B cell (primary cell): ENCODE measurements at regions not wholly inside any gene's neighbourhood (a gene's known extent, or its start where the extent isn't known, plus 50 kb on each side); places are given as distances from the start of the nearest gene placed in this dataset.

Experiments
- ATAC-seq: fragments of 200-7000 bp; cut with Tn5 transposase; one replicate; pipeline ENCODE4 v1.10.0; 2021; ENCODE audit warnings: low read depth, mild to moderate bottlenecking, moderate number of reproducible peaks, moderate library complexity
- CTCF ChIA-PET: fragments of 350-600 bp; sonication (Branson Sonifier 250); formaldehyde crosslinking; loops from one replicate; lab custom pipeline; 2021; ENCODE audit warnings: antibody characterized with exemption, inconsistent platforms; lab: Charles Lee
- POLR2A ChIA-PET: fragments of 350-600 bp; sonication (Branson Sonifier 250); formaldehyde crosslinking; loops from one replicate; lab custom pipeline; 2021; ENCODE audit warnings: antibody characterized with exemption; lab: Charles Lee
- DNase-seq: peaks from one replicate; pipeline ENCODE4 v3.0.0; 2013
- H2AFZ ChIP-seq: 2 replicates; pipeline ENCODE4 v1.6.1; 2012; ENCODE audit warnings: mild to moderate bottlenecking, low read depth, low read length; ENCODE audit not compliant: insufficient read depth, poor library complexity, severe bottlenecking
- H3K27ac ChIP-seq, 2 donors: 1 replicate in 1 of 2; 2 replicates in 1 of 2; pipeline ENCODE4 v1.5.1; 2012 to 2013; ENCODE audit warnings: low read length in 2 of 2, mild to moderate bottlenecking in 2 of 2, moderate library complexity in 1 of 2
- H3K27me3 ChIP-seq, 4 experiments: fragments of 200-600 bp in 1 of 4; sonication (generic) in 1 of 4; replicated peaks in 1 of 4; 1 replicate in 2 of 4; 2 replicates in 2 of 4; pipeline versions ENCODE4 v1.6.1 to v1.7.0; 2013 to 2016; ENCODE audit warnings: low read length in 3 of 4, mild to moderate bottlenecking in 2 of 4, mixed read lengths in 1 of 4, moderate library complexity in 1 of 4; ENCODE audit not compliant: insufficient read depth in 4 of 4, control insufficient read depth in 3 of 4; ENCODE audit errors: control extremely low read depth in 1 of 4
- H3K36me3 ChIP-seq, 2 experiments: replicated peaks in 1 of 2; 1 replicate in 1 of 2; 2 replicates in 1 of 2; pipeline versions ENCODE4 v1.6.1 to v1.7.1; 2013; ENCODE audit warnings: low read length in 1 of 2; ENCODE audit not compliant: insufficient read depth in 2 of 2, control insufficient read depth in 1 of 2; ENCODE audit errors: control extremely low read depth in 1 of 2, extremely low read depth in 1 of 2
- H3K4me1 ChIP-seq, 2 donors: fragments of 200-600 bp in 1 of 2; sonication (generic) in 1 of 2; 1 replicate in 1 of 2; 2 replicates in 1 of 2; pipeline versions ENCODE4 v1.5.1 to v1.6.1; 2013 to 2017; ENCODE audit warnings: low read length in 2 of 2; ENCODE audit not compliant: control insufficient read depth in 2 of 2, insufficient read depth in 2 of 2
- H3K4me2 ChIP-seq: replicated peaks from 2 replicates; pipeline ENCODE3; 2012; ENCODE audit warnings: mild to moderate bottlenecking, low read depth, low read length; ENCODE audit not compliant: poor library complexity, severe bottlenecking
- H3K4me3 ChIP-seq, 5 experiments: fragments of 200-600 bp in 1 of 5; sonication (generic) in 1 of 5; 1 replicate in 3 of 5; 2 replicates in 2 of 5; pipeline versions ENCODE4 v1.5.1 to v1.7.0; 2011 to 2016; ENCODE audit warnings: low read length in 4 of 5, mild to moderate bottlenecking in 4 of 5, low read depth in 2 of 5, control low read depth in 1 of 5, moderate library complexity in 1 of 5; ENCODE audit not compliant: insufficient read depth in 1 of 5; ENCODE audit errors: control extremely low read depth in 1 of 5, extremely low read depth in 1 of 5
- H3K79me2 ChIP-seq: fragments of 200-600 bp; sonication (generic); one replicate; pipeline ENCODE4 v1.6.0; 2016; ENCODE audit warnings: low read length; ENCODE audit not compliant: control insufficient read depth, insufficient read depth
- H3K9ac ChIP-seq: fragments of 200-600 bp; sonication (generic); 2 replicates; pipeline ENCODE4 v1.6.1; 2017; ENCODE audit warnings: mild to moderate bottlenecking, low read length, moderate library complexity
- H3K9me3 ChIP-seq, 3 donors: one replicate each; pipeline versions ENCODE4 v1.6.1 to v1.7.1; 2013; ENCODE audit warnings: low read length in 2 of 3; ENCODE audit not compliant: control insufficient read depth in 2 of 3, insufficient read depth in 1 of 3; ENCODE audit errors: control extremely low read depth in 1 of 3
- H4K20me1 ChIP-seq: 2 replicates; pipeline ENCODE4 v1.6.0; 2012; ENCODE audit warnings: mild to moderate bottlenecking, low read length; ENCODE audit not compliant: insufficient read depth, control insufficient read depth, poor library complexity, severe bottlenecking
- H3K27ac Mint-ChIP-seq: one replicate; pipeline ENCODE4 v1.8.0; 2021; ENCODE audit warnings: mixed read lengths
- H3K27me3 Mint-ChIP-seq: one replicate; pipeline ENCODE4 v1.8.0; 2021; ENCODE audit warnings: mixed read lengths
- H3K4me1 Mint-ChIP-seq: one replicate; pipeline ENCODE4 v1.8.0; 2021; ENCODE audit warnings: mixed read lengths
- H3K4me3 Mint-ChIP-seq: one replicate; pipeline ENCODE4 v1.8.0; 2021; ENCODE audit warnings: mixed read lengths
- H3K9me3 Mint-ChIP-seq: one replicate; pipeline ENCODE4 v1.8.0; 2022; ENCODE audit warnings: mixed read lengths; ENCODE audit not compliant: insufficient read depth
- CTCF ChIP-seq: fragments of 200-600 bp; IDR thresholded peaks from one replicate; pipeline ENCODE4 v1.8.0; 2022; ENCODE audit warnings: antibody characterized with exemption, mild to moderate bottlenecking
- EZH2 ChIP-seq: IDR thresholded peaks from 2 replicates; pipeline ENCODE4 v1.6.1; 2012; ENCODE audit warnings: borderline replicate concordance, low read depth, mild to moderate bottlenecking, moderate library complexity, low read length; ENCODE audit not compliant: insufficient read depth, poor library complexity, severe bottlenecking
- WGBS: methylation state at CpG from one replicate; pipeline ENCODE4 v1.1.5; 2013; ENCODE audit warnings: missing lambda C conversion rate; ENCODE audit not compliant: insufficient coverage; 5-methylcytosine and 5-hydroxymethylcytosine counted together
- intact Hi-C: fragments of 100-400 bp; cut with micrococcal nuclease; formaldehyde crosslinking; loops from one replicate; pipeline ENCODE4 v1.10.0; 2022

GRCh38 chr9:113654605-113655428 lies 191.3 kb downstream of the RGS3 start:
- no peaks in the 10 kb centered on the region for H4K20me1 ChIP-seq
- H2AFZ ChIP-seq = peak overlapping the region; percentile 30
- no peak for DNase-seq
- no peak overlapping the region for H3K27ac Mint-ChIP-seq
- no peak overlapping the region for H3K4me3 ChIP-seq
- no peaks in the 10 kb centered on the region for H3K36me3 ChIP-seq
- H3K4me1 ChIP-seq = no peaks in the 10 kb centered on the region
- H3K79me2 ChIP-seq = no peaks in the 10 kb centered on the region
- POLR2A ChIA-PET = interaction anchor here (1.1 kb wide), 1 partner anchor 73 kb away, joined by 3 read pairs; no protein-coding TSS in a partner anchor
- H3K4me2 ChIP-seq = no peak overlapping the region
- intact Hi-C loops = loop anchor here (10.0 kb wide), 1 partner anchor 810 kb away; no protein-coding TSS in a partner anchor
- no peaks in the 10 kb centered on the region for H3K9me3 Mint-ChIP-seq
- peaks cover 0 to 12% (median 7%) of the 10 kb centered on the region in 4 experiments for H3K27me3 ChIP-seq
- no peak overlapping the region for H3K4me3 Mint-ChIP-seq
- H3K27me3 Mint-ChIP-seq = peaks cover 15% of the 10 kb centered on the region
- H3K9me3 ChIP-seq = no peaks in the 10 kb centered on the region
- 86% methylated on average over 10 of the region's 13 CpGs for WGBS
- CTCF ChIA-PET = interaction anchor here (0.5 to 11.8 kb wide), 38 partner anchors 10 to 542 kb away, joined by 3 to 411 read pairs (median 6); partner anchors contain the start of genes ALAD, C9orf43, CDC26 and FKBP15
- ATAC-seq = no peak
- TF ChIP-seq EZH2 (no peak), CTCF (no peak)
- H3K27ac ChIP-seq = no peak overlapping the region
- H3K4me1 Mint-ChIP-seq = no peaks in the 10 kb centered on the region
- H3K9ac ChIP-seq = no peak overlapping the region
